A549 (cell line): ENCODE measurements at regions not wholly inside any gene's neighbourhood (a gene's known extent, or its start where the extent isn't known, plus 50 kb on each side); places are given as distances from the start of the nearest gene placed in this dataset.

Experiments
- CTCF ChIP-seq: fragments of >200 bp; sonication (Bioruptor Twin); formaldehyde crosslinking; IDR thresholded peaks from 3 replicates; pipeline ENCODE4 v1.5.1; 2016
- SMC3 ChIP-seq: fragments of >200 bp; sonication (Bioruptor Twin); formaldehyde crosslinking; IDR thresholded peaks from 3 replicates; pipeline ENCODE4 v1.6.1; 2018; ENCODE audit warnings: inconsistent platforms
- TF ChIP-seq, protein P1 (sequence below): IDR thresholded peaks from 2 replicates; pipeline ENCODE4 v1.6.1; 2012

GRCh38 chr21:38561613-38562581, 63.6 kb upstream of the ERG start:
- TF ChIP-seq, protein P1, sequence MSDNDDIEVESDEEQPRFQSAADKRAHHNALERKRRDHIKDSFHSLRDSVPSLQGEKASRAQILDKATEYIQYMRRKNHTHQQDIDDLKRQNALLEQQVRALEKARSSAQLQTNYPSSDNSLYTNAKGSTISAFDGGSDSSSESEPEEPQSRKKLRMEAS, result no peak
- TF ChIP-seq CTCF (no peak), SMC3 (no peak)
